SK-N-SH treated with all-trans-retinoic acid at 6 μM for 48 hours (cell line): ENCODE measurements at regions not wholly inside any gene's neighbourhood (a gene's known extent, or its start where the extent isn't known, plus 50 kb on each side); places are given as distances from the start of the nearest gene placed in this dataset.
"Not testable (repeated sequence)": the region's sequence is repeated elsewhere in the genome, so short reads cannot be mapped to it uniquely, and the experiment has no call there.

Experiments
- BACH2 ChIP-seq: fragments of 250-450 bp; sonication (Bioruptor Pico); IDR thresholded peaks from 2 replicates; pipeline ENCODE4 v1.9.0; 2021; ENCODE audit warnings: mild to moderate bottlenecking, borderline replicate concordance
- TF ChIP-seq, protein P1 (sequence below): fragments of 250-450 bp; sonication (Bioruptor Pico); IDR thresholded peaks from 2 replicates; pipeline ENCODE4 v1.8.0; 2020; ENCODE audit warnings: mild to moderate bottlenecking, moderate library complexity, borderline replicate concordance
- TF ChIP-seq, protein P2 (sequence below): fragments of 250-450 bp; sonication (Bioruptor Pico); IDR thresholded peaks from 2 replicates; pipeline ENCODE4 v1.5.1; 2020; ENCODE audit warnings: low read depth, mild to moderate bottlenecking, moderate library complexity

DNA sequence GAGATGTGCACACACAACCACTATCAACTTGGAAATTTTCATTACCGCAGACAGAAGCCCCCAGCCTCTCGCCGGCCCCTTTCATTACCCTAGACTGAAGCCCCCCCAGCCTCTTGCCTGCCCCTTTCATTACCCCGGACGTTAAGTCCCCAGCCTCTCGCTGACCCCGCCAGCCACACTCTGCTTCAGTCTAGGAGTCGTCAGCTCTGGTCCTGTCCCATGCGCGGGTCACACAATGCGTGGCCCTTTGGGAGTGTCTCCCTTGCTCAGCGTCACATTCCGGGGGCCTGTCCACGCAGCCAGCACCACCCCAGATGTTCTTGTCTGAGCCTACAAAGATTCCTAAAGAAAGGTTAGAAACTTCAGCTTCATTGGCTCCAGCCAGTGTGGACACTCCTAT is 157.7 kb downstream of the LAT start:
- TF ChIP-seq, protein P1, sequence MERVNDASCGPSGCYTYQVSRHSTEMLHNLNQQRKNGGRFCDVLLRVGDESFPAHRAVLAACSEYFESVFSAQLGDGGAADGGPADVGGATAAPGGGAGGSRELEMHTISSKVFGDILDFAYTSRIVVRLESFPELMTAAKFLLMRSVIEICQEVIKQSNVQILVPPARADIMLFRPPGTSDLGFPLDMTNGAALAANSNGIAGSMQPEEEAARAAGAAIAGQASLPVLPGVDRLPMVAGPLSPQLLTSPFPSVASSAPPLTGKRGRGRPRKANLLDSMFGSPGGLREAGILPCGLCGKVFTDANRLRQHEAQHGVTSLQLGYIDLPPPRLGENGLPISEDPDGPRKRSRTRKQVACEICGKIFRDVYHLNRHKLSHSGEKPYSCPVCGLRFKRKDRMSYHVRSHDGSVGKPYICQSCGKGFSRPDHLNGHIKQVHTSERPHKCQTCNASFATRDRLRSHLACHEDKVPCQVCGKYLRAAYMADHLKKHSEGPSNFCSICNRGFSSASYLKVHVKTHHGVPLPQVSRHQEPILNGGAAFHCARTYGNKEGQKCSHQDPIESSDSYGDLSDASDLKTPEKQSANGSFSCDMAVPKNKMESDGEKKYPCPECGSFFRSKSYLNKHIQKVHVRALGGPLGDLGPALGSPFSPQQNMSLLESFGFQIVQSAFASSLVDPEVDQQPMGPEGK (CRISPR knock-in tag) = not testable (repeated sequence)
- not testable (repeated sequence) for TF ChIP-seq BACH2 (CRISPR knock-in tag)
- TF ChIP-seq, protein P2, sequence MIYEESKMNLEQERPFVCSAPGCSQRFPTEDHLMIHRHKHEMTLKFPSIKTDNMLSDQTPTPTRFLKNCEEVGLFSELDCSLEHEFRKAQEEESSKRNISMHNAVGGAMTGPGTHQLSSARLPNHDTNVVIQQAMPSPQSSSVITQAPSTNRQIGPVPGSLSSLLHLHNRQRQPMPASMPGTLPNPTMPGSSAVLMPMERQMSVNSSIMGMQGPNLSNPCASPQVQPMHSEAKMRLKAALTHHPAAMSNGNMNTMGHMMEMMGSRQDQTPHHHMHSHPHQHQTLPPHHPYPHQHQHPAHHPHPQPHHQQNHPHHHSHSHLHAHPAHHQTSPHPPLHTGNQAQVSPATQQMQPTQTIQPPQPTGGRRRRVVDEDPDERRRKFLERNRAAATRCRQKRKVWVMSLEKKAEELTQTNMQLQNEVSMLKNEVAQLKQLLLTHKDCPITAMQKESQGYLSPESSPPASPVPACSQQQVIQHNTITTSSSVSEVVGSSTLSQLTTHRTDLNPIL = not testable (repeated sequence)
